ENCODE measurements at regions not wholly inside any gene's neighbourhood (a gene's known extent, or its start where the extent isn't known, plus 50 kb on each side); places are given as distances from the start of the nearest gene placed in this dataset.

DNA sequence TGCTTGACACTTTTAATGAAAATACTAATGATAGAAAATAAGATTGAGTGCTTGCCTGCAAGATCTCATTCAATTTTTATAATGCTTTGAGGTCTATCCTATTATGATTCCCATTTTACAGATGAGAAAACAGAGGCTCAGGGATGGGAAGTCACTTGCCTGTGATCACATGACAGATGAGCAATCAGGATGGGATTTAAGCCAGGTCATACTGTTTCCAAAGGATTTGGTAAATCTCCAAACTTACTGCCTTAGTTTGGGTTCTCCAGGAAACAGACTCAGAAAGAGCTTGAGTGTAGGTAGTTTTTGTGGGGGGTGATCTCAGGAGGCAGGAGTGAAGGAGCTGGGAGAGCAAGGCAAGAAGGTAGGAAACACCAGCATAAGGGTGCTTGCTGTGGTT is 456.3 kb downstream of the MAFB start:
- TF ChIP-seq POLR2AphosphoS5 (IDR thresholded peaks at IDR 0.05), result no peak
- no peak for TF ChIP-seq CTCF (IDR thresholded peaks at IDR 0.05)
- TF ChIP-seq POLR2A (IDR thresholded peaks at IDR 0.05), result no peak
- no peak for TF ChIP-seq EP300 (IDR thresholded peaks at IDR 0.05)
